Pulmonary artery endothelial cell (primary cell): ENCODE measurements at regions not wholly inside any gene's neighbourhood (a gene's known extent, or its start where the extent isn't known, plus 50 kb on each side); places are given as distances from the start of the nearest gene placed in this dataset.

Experiments used
- DNase-seq: peaks from one replicate; pipeline ENCODE4 v3.0.0-alpha.2; 2011; ENCODE audit warnings: low read depth, low spot score

GRCh38 chr10:113359655-113360054, 193.2 kb upstream of the HABP2 start:
- no peak for DNase-seq

- no peak for DNase-seq
Measured at GRCh38 chr10:113360870-113361269, 192.0 kb upstream of the HABP2 start.

GRCh38 chr10:113362645-113363091, 190.2 kb upstream of the HABP2 start:
- DNase-seq = no peak

GRCh38 chr10:113364227-113364626, 188.6 kb upstream of the HABP2 start:
- no peak for DNase-seq

GRCh38 chr10:113368666-113369364, 184.0 kb upstream of the HABP2 start:
- DNase-seq = no peak

GRCh38 chr10:113369365-113369694, 183.5 kb upstream of the HABP2 start:
- no peak for DNase-seq

GRCh38 chr10:113376428-113376827, 176.4 kb upstream of the HABP2 start:
- no peak for DNase-seq

- DNase-seq = no peak
Measured at GRCh38 chr10:113379091-113379490, 173.8 kb upstream of the HABP2 start.

GRCh38 chr10:113381416-113381815, 171.4 kb upstream of the HABP2 start:
- no peak for DNase-seq

GRCh38 chr10:113381981-113382509, 170.8 kb upstream of the HABP2 start:
- peak; percentile 75 for DNase-seq

GRCh38 chr10:113382691-113383090, 170.2 kb upstream of the HABP2 start:
- DNase-seq = no peak

GRCh38 chr10:113384181-113384580, 168.7 kb upstream of the HABP2 start:
- DNase-seq = no peak

- peak; percentile 57 for DNase-seq
Measured at GRCh38 chr10:113385021-113385999, 167.5 kb upstream of the HABP2 start.

- no peak for DNase-seq
Measured at GRCh38 chr10:113386005-113386404, 166.8 kb upstream of the HABP2 start.

- DNase-seq = no peak
Measured at GRCh38 chr10:113389969-113390368, 162.9 kb upstream of the HABP2 start.

- DNase-seq = no peak
Measured at GRCh38 chr10:113390896-113391295, 162.0 kb upstream of the HABP2 start.

GRCh38 chr10:113397047-113397446, 155.8 kb upstream of the HABP2 start:
- DNase-seq = no peak

GRCh38 chr10:113399065-113399464, 153.8 kb upstream of the HABP2 start:
- DNase-seq = no peak

- DNase-seq = no peak
Measured at GRCh38 chr10:113402602-113403001, 150.3 kb upstream of the HABP2 start.

GRCh38 chr10:113407218-113407617, 145.6 kb upstream of the HABP2 start:
- DNase-seq = no peak

GRCh38 chr10:113409175-113409574, 143.7 kb upstream of the HABP2 start:
- no peak for DNase-seq

GRCh38 chr10:113410618-113411017, 142.2 kb upstream of the HABP2 start:
- DNase-seq = no peak
